ENCODE measurements at regions not wholly inside any gene's neighbourhood (a gene's known extent, or its start where the extent isn't known, plus 50 kb on each side); places are given as distances from the start of the nearest gene placed in this dataset.

DNA sequence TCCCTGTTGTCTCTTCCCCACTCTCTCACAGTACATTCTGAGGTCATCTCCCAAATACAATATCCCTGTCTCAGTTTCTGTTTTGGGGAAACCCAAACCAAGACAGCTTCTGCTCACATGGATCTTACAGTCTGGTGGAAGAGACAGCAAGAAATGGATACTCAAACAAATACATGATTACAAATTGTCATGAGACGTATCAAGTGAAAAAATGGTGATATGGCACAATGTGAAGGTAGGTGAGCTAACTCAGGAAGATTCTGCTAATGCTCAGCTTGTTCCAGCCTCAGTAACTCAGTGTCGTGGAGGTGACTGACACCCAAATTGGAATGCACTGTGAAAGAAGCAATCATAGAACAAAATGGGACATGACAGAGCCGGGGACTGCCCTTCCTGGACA lies 68.3 kb downstream of the CHST1 start:
- no peak overlapping the region for H3K4me3 Mint-ChIP-seq (ENCODE audit: unreplicated experiment)
- no peaks in the 10 kb centered on the region for H3K36me3 ChIP-seq (ENCODE audit: control insufficient read depth, insufficient read depth, low read length)
- ChIA-PET CTCF (interaction anchor here (0.7 to 1.1 kb wide), 2 partner anchors 58 to 175 kb away, joined by 3 to 4 read pairs; no protein-coding TSS in a partner anchor), POLR2A (no interaction called here)
- H3K27ac Mint-ChIP-seq (ENCODE audit: unreplicated experiment) = no peak overlapping the region
- H3K36me3 Mint-ChIP-seq (ENCODE audit: insufficient read depth, unreplicated experiment) = no peaks in the 10 kb centered on the region
- no TSS peak for BruUV-seq (replicated peaks)
- H3K9me3 ChIP-seq = peaks cover 4% of the 10 kb centered on the region; the same call in 1 of the 2 replicates
- H3K27me3 ChIP-seq (replicated peaks; ENCODE audit: control insufficient read depth, insufficient read depth, low read length) = no peaks in the 10 kb centered on the region
- H3K9me3 Mint-ChIP-seq (ENCODE audit: unreplicated experiment) = no peaks in the 10 kb centered on the region
- DNase-seq = no peak
- no peaks in the 10 kb centered on the region for H3K4me1 ChIP-seq
- H3K27me3 Mint-ChIP-seq (ENCODE audit: insufficient read depth, unreplicated experiment) = peaks cover 14% of the 10 kb centered on the region
- no peak overlapping the region for H3K4me3 ChIP-seq (ENCODE audit: low read depth, low read length)
- H3K4me1 Mint-ChIP-seq (ENCODE audit: low read depth, unreplicated experiment) = no peaks in the 10 kb centered on the region
- intact Hi-C loops (cut with micrococcal nuclease; ENCODE audit: unreplicated experiment) = no loop called here
- TF ChIP-seq, protein P1, sequence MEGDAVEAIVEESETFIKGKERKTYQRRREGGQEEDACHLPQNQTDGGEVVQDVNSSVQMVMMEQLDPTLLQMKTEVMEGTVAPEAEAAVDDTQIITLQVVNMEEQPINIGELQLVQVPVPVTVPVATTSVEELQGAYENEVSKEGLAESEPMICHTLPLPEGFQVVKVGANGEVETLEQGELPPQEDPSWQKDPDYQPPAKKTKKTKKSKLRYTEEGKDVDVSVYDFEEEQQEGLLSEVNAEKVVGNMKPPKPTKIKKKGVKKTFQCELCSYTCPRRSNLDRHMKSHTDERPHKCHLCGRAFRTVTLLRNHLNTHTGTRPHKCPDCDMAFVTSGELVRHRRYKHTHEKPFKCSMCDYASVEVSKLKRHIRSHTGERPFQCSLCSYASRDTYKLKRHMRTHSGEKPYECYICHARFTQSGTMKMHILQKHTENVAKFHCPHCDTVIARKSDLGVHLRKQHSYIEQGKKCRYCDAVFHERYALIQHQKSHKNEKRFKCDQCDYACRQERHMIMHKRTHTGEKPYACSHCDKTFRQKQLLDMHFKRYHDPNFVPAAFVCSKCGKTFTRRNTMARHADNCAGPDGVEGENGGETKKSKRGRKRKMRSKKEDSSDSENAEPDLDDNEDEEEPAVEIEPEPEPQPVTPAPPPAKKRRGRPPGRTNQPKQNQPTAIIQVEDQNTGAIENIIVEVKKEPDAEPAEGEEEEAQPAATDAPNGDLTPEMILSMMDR (IDR thresholded peaks at IDR 0.05; ENCODE audit: insufficient read depth in 1 of 2, low read depth in 1 of 2, low read length in 1 of 2, severe bottlenecking in 1 of 2, unreplicated experiment in 1 of 2) = no peak

DNA sequence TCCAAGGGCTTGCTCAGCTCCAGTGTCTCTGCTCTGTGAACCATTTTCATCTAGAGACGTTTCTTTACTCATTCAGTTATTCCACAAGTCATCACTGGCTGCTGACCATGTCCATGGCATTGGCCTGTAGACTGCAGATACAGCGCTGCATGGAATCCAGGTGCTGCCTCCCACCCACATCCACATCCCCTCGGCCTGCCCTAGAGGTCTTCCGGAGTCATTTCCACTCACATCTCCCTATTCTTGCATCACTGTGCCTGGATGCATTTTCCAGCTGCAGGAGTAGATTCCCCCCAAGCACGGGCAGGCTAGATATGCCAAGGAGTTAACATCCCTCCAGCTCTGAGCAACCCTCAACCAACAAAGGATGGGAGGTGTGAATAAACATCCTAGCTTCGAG lies 68.9 kb downstream of the CHST1 start:
- CTCF ChIA-PET = interaction anchor here (0.7 kb wide), 1 partner anchor 175 kb away, joined by 3 read pairs; no protein-coding TSS in a partner anchor
- Histone ChIP-seq H3K9me3 (peaks cover 2% of the 10 kb centered on the region; the same call in 1 of the 2 replicates), H3K36me3 (ENCODE audit: control insufficient read depth, insufficient read depth, low read length) (no peaks in the 10 kb centered on the region), H3K4me3 (ENCODE audit: low read depth, low read length) (no peak overlapping the region), H3K27me3 (replicated peaks; ENCODE audit: control insufficient read depth, insufficient read depth, low read length) (no peaks in the 10 kb centered on the region), H3K4me1 (no peaks in the 10 kb centered on the region)
- TF ChIP-seq, protein P1 (IDR thresholded peaks at IDR 0.05; ENCODE audit: insufficient read depth in 1 of 2, low read depth in 1 of 2, low read length in 1 of 2, severe bottlenecking in 1 of 2, unreplicated experiment in 1 of 2) = no peak
- H3K4me3 Mint-ChIP-seq (ENCODE audit: unreplicated experiment) = no peak overlapping the region
- H3K36me3 Mint-ChIP-seq (ENCODE audit: insufficient read depth, unreplicated experiment) = no peaks in the 10 kb centered on the region
- intact Hi-C loops (cut with micrococcal nuclease; ENCODE audit: unreplicated experiment) = no loop called here
- DNase-seq = no peak
- H3K9me3 Mint-ChIP-seq (ENCODE audit: unreplicated experiment) = no peaks in the 10 kb centered on the region
- H3K27me3 Mint-ChIP-seq (ENCODE audit: insufficient read depth, unreplicated experiment) = peaks cover 14% of the 10 kb centered on the region
- H3K27ac Mint-ChIP-seq (ENCODE audit: unreplicated experiment) = no peak overlapping the region
- POLR2A ChIA-PET = no interaction called here
- no TSS peak for BruUV-seq (replicated peaks)
- H3K4me1 Mint-ChIP-seq (ENCODE audit: low read depth, unreplicated experiment) = no peaks in the 10 kb centered on the region

DNA sequence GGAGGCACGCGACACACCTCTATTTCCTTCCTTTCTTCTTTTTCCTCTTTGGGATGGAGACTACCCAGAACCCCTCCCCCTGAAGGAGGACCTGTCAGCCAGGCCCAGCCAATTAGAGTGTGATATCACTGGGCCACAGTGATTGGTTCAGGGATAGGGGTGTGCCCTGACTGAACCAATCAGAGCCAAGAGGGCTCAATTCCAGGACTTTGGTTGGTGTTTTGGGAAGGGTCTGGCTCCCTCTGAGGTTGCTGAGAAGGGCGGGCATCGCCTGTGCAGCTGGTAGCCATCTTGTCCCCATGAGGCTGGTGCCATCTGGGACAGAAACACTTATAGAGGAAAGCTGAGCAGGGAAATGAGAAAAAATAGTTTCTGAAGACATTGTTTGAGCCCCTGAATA lies 71.4 kb downstream of the CHST1 start:
- POLR2A ChIA-PET = no interaction called here
- CTCF ChIA-PET = no interaction called here

More for the DNA sequence above, 71.4 kb downstream of the CHST1 start:
- Mint-ChIP-seq H3K27ac (ENCODE audit: unreplicated experiment) (no peak overlapping the region), H3K4me3 (ENCODE audit: unreplicated experiment) (no peak overlapping the region), H3K36me3 (ENCODE audit: insufficient read depth, unreplicated experiment) (no peaks in the 10 kb centered on the region), H3K27me3 (ENCODE audit: insufficient read depth, unreplicated experiment) (peaks cover 11% of the 10 kb centered on the region), H3K4me1 (ENCODE audit: low read depth, unreplicated experiment) (no peaks in the 10 kb centered on the region), H3K9me3 (ENCODE audit: unreplicated experiment) (no peaks in the 10 kb centered on the region)
- H3K4me1 ChIP-seq = no peaks in the 10 kb centered on the region
- H3K4me3 ChIP-seq (ENCODE audit: low read depth, low read length) = no peak overlapping the region
- no TSS peak for BruUV-seq (replicated peaks)
- TF ChIP-seq, protein P1 (IDR thresholded peaks at IDR 0.05; ENCODE audit: insufficient read depth in 1 of 2, low read depth in 1 of 2, low read length in 1 of 2, severe bottlenecking in 1 of 2, unreplicated experiment in 1 of 2) = no peak
- DNase-seq = peak in 1 of 2 experiments; percentile 17
- H3K9me3 ChIP-seq = no peaks in the 10 kb centered on the region
- H3K27me3 ChIP-seq (replicated peaks; ENCODE audit: control insufficient read depth, insufficient read depth, low read length) = no peaks in the 10 kb centered on the region
- intact Hi-C loops (cut with micrococcal nuclease; ENCODE audit: unreplicated experiment) = no loop called here
- H3K36me3 ChIP-seq (ENCODE audit: control insufficient read depth, insufficient read depth, low read length) = no peaks in the 10 kb centered on the region

Measured in Caco-2 (cell line).